Effector memory CD4-positive, alpha-beta T cell (primary cell): ENCODE measurements at regions not wholly inside any gene's neighbourhood (a gene's known extent, or its start where the extent isn't known, plus 50 kb on each side); places are given as distances from the start of the nearest gene placed in this dataset.

Source experiments
- DNase-seq, 3 donors: peaks; one replicate each; pipeline ENCODE4 v3.0.0-alpha.2; 2020
- H3K27ac ChIP-seq: 2 replicates; pipeline ENCODE4 v1.7.0; 2013; ENCODE audit warnings: mild to moderate bottlenecking, low read length, moderate library complexity; ENCODE audit not compliant: insufficient read depth, poor library complexity, severe bottlenecking
- H3K27me3 ChIP-seq: replicated peaks from 2 replicates; pipeline ENCODE4 v1.7.0; 2013; ENCODE audit warnings: mild to moderate bottlenecking, low read length; ENCODE audit not compliant: insufficient read depth, control insufficient read depth, poor library complexity, severe bottlenecking
- H3K36me3 ChIP-seq: 2 replicates; pipeline ENCODE4 v1.7.0; 2013; ENCODE audit warnings: mild to moderate bottlenecking, low read length, moderate library complexity; ENCODE audit not compliant: control insufficient read depth, insufficient read depth
- H3K4me1 ChIP-seq: 2 replicates; pipeline ENCODE4 v1.7.0; 2013; ENCODE audit warnings: low read length, mild to moderate bottlenecking; ENCODE audit not compliant: control insufficient read depth, insufficient read depth, poor library complexity, severe bottlenecking
- H3K4me3 ChIP-seq: 2 replicates; pipeline ENCODE4 v1.7.0; 2013; ENCODE audit warnings: low read length, low read depth, mild to moderate bottlenecking; ENCODE audit not compliant: insufficient read depth, poor library complexity, severe bottlenecking
- H3K9me3 ChIP-seq: 2 replicates; pipeline ENCODE4 v1.7.0; 2013; ENCODE audit warnings: mild to moderate bottlenecking, low read length, moderate library complexity; ENCODE audit not compliant: control insufficient read depth

DNA sequence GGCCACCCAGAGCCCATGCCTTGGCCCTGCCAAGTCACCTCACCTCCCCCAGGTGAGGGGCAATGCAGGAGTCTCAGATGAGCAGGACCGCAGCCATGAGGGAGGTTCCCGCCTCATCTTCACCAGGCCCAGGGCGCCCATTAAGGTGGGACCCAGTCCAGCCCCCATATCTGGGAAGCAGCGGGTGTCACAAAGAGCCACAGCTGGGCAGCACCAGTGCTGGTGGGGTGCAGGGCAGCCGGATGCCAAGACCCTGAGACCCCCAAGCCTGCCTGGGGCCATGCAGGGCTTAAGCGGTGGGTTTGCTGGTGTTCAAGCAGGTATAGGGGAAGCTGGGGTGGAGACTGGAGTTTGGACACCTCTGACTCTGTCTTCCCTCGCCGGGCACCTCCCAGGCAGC, 237.8 kb upstream of the GSE1 start:
- Histone ChIP-seq H3K4me1 (no peaks in the 10 kb centered on the region), H3K27me3 (no peaks in the 10 kb centered on the region), H3K4me3 (no peak overlapping the region)

DNA sequence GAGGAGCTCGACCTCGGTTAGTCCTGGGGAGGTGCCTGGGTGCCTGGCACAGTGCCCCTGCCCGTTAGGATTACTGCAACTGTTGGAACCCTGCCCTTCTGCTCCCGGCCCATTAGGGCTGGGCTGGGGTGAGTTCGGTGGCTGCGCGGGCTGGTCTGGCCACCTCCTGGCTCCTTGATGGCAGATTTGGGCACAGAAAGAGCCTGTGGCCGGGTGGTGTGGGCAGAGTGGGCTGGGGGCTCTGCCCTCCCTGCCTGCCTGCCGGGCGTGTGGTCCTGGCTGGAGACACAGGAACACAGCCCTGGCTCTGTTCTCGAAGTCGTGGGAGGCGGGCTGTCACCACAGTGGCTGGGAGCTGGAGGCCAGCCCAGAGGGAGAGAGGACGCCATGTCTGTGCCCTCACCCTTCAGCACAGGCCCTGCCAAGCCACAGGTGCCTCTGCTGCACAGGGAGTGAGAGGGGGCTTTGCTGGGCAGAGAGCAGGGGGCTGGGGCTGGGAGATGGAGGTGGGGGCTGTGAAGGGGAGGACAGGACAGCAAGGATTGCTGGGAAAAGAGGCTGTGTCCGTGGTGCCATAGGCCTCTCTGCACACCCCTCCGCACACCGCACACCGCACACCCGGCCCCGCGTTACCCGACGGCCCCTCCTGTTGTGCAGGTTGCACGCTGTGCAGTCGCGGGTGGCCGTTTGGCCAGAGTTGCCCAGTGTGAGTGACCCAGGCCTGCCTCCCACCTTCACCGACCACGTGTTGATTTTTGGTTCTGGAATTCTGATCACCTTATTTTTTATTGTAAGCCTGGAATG, 236.6 kb upstream of the GSE1 start:
- no peaks in the 10 kb centered on the region for H3K36me3 ChIP-seq
- no peak for DNase-seq
- H3K4me3 ChIP-seq: no peak overlapping the region
- no peaks in the 10 kb centered on the region for H3K9me3 ChIP-seq
- H3K4me1 ChIP-seq: no peaks in the 10 kb centered on the region
- no peaks in the 10 kb centered on the region for H3K27me3 ChIP-seq
- H3K27ac ChIP-seq: no peak overlapping the region

More for the DNA sequence above, 237.8 kb upstream of the GSE1 start:
- H3K9me3 ChIP-seq: no peaks in the 10 kb centered on the region
- no peak overlapping the region for H3K27ac ChIP-seq
- H3K36me3 ChIP-seq: no peaks in the 10 kb centered on the region
- no peak for DNase-seq

DNA sequence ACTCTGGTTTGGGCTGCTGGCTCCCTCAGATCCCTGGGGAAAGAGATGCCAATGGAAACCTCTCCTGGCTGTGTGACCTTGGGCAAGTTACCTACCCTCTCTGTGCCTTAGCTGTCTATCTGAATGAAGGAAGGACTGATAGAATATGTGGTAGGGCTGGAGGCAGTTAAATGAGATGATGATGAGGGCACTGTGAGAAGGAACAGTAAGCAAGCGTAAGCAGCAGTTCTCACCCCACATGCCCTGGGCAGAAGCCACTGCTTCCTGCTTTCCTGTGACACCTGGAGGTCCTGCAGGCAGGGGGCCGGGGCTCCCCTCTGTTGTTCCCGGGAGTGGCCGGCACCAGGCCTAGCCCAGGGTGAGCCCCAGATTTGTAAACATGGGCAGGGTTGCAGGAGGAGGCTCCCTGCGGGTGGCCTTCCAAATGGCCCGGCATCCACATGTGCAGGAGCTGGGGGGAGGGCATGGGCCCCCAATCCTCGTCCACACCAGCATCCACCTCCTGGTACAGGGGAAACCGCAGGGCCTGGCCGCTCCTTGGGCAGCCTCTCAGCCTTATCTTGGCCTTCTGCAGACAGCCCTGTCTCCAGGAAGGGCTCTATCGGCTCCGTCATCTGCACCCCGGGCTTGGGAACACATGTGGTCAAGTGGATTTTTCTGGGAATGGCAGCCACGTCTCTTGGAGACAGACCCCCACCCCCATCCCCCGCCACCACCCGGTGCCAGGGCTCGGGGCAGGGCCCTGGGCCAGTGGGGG, 235.6 kb upstream of the GSE1 start:
- no peaks in the 10 kb centered on the region for H3K27me3 ChIP-seq
- H3K4me1 ChIP-seq: no peaks in the 10 kb centered on the region
- H3K36me3 ChIP-seq: no peaks in the 10 kb centered on the region
- H3K27ac ChIP-seq: no peak overlapping the region
- no peaks in the 10 kb centered on the region for H3K9me3 ChIP-seq
- no peak overlapping the region for H3K4me3 ChIP-seq
- DNase-seq: no peak

DNA sequence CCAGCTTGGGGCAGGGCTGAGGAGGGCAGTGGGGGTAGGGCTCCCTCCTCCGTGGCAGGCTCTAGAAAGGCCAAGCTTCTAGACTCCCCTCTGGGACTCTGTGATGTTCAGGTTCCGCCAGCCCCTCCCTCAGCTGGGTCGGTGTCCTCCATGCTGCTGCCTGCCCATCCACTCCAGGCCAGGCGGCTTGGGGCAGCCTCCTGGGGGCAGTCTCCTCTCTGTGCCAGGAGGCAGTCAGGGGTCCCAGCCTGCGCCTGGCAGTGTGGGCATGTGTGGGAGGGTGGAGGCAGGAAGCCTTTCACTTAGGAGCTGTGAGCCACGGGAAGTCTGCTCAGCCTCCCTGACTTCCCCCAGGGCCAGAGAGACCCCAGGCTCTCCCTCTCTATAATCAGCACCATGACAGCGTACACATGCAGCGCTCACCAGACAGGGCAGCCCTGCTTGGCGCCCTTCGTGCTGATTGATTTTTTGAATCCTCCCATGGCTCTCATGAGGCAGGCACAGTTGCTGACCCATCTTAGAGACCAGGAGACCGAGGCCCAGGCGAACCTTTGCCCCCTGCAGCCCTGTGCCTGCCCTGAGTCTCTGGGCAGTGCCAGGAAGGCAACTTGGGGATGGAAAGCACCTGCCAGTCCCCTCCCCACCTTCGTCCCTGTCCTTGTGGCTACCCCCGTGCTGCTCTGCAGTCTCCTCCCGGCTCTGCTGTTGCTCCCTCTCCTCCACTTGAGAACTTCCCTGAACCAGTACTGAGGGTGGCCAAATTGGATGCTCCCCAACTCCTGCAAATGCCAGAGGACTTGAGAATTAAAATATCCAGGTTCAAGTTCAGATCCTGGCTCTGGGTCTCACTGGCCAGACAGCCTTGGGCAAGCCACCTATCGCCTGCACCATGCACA, 234.7 kb upstream of the GSE1 start:
- Histone ChIP-seq H3K4me1 (no peaks in the 10 kb centered on the region), H3K27ac (no peak overlapping the region), H3K36me3 (no peaks in the 10 kb centered on the region), H3K4me3 (no peak overlapping the region), H3K9me3 (no peaks in the 10 kb centered on the region), H3K27me3 (no peaks in the 10 kb centered on the region)
- DNase-seq: no peak

DNA sequence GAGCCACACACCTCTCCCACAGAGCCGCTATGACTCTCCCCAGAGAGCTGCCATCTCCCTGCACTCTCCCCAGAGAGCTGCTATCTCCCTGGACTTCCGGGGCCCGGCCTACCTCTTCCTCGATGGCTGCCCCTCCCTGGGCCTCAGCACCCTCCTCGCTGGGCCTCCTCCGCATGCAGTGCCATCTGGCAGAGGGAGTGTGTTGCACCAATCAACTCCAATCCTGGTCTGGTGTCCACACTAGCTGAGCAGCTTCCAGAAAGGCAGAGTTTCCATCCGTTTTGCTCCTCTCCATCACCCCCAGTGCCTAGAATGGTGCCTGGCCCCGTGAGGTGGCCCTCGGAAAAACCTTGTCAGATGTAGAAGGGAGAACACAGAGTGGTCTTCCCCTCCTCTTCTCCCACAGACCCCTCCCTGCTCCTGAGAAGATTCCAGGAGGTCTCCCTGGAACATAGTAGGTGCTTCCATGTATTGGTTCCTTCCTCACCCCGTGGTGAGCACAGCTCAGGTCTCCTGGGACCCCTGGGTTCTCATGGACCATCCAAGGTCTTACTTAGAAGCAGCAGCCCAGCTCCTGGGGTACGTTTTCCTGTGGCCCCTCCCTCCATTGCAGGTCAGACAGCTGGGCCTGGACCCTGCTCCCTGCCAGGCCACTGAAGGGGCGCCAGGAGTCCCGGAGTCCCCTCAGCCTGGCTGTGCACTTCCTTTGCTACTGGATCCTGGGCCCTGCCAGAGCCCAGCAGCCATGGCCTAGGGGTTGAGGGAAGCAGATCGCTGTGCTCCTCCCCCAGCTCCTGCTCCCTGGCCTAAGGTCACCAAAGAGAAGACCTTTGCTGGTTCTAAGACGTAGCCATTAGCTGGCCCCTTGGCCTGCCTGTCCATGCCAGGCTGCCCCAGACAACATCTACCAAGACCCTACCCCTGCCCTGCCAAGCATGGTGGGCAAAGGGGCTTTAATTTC, 233.8 kb upstream of the GSE1 start:
- no peaks in the 10 kb centered on the region for H3K36me3 ChIP-seq
- H3K9me3 ChIP-seq: no peaks in the 10 kb centered on the region
- no peak for DNase-seq
- H3K4me1 ChIP-seq: no peaks in the 10 kb centered on the region
- no peak overlapping the region for H3K27ac ChIP-seq
- H3K4me3 ChIP-seq: no peak overlapping the region
- no peaks in the 10 kb centered on the region for H3K27me3 ChIP-seq

DNA sequence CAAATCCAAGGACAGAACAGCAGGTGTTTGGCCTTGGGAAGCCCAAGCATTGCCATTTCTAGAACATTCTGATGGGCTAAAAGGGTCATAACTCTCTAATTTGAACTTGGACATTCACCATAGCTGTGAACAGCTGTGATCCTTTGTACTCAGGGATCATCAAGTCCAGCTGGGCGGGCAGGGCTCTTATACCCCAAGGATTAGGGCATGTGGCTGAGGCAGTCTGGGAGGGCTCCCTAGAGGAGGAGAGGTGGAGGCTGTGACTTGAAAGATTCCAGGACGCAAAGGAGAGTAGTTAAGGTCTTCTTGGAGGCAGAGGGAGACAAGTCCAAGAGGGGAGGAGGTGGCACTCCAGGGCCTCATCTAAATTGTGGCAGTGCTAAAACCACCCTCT, 233.1 kb upstream of the GSE1 start:
- Histone ChIP-seq H3K4me1 (no peaks in the 10 kb centered on the region), H3K36me3 (no peaks in the 10 kb centered on the region), H3K9me3 (no peaks in the 10 kb centered on the region), H3K27me3 (peaks cover 3% of the 10 kb centered on the region), H3K4me3 (no peak overlapping the region), H3K27ac (no peak overlapping the region)
- DNase-seq: no peak

DNA sequence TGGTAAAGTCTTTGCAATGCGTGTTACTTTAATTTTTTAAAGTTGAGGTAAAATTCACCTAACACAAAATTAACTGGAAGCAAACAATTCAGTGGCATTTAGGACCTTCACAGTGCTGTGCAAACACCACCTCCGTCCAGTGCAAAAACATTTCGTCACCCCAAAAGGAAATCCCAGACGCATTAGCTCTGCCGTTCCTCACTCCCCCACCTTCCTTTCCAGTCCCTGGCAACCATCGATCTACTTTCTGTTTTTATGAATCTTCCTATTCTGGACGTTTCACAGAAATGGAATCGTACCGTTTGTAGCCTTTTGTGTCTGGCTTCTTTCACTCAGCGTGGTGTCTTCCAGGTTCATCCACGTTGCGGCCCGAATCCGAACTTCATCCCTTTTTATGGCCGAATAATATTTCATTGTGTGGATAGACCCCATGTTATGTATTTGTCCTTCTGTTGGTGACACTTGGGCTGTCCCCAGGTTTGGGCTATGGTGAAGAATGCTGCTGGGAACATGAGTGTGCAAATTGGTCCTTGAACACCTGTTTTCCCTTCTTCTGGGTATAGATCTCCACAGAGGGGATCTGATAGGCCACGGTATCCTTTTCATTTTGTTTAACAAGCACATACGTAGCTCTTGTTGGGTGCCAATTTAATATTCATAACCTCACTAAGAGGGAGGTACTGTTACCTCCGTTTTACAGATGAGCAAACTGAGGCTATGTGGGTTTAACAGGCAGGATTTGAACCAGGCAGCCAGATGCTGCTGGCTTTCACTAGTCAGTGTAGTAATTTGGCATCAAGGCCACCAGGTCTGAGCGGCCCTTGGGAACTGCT, 232.0 kb upstream of the GSE1 start:
- Histone ChIP-seq H3K36me3 (no peaks in the 10 kb centered on the region), H3K4me3 (no peak overlapping the region), H3K27ac (no peak overlapping the region), H3K4me1 (no peaks in the 10 kb centered on the region), H3K9me3 (no peaks in the 10 kb centered on the region), H3K27me3 (peaks cover 3% of the 10 kb centered on the region)
- no peak for DNase-seq

DNA sequence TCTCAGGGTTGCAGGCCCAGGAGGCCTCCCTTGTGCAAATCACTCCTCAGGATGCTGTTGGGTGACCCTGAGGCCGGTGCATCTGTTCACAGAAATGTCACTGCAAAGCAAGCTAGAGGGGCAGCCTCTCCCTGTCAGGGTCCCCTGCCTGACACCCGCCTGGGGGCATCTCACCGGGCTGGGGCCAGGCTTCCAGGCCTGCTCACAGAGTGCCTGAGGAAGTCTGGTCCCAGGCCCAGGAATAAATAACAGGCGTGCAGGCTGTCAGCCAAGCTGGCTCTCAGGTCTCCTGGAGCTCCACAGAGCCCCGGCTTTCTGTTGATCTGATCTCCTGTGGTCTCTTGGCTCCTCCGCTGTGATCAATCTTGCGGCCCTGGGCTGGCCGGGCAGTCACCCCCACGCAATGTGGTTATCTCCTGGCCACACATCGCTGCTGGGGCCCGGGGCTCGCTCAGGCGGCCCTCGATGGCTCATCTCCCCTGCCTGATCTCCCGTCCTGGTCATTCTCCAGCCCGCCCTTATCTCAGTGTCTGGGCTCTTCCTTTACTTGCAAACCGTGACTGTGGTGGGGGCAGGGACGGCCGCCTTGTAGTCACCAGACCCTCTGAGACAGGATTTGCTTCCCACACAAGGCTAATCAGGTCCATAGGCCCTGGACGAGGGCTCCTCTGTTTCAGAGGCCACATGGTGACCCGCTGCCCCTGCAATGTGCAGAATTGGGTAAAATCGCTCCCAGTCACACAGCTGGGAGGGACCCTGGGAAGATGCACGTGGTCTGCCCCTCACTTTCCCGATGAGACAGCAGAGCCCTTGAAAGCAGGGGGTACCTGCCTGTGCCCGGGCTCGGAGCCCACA, 231.2 kb upstream of the GSE1 start:
- Histone ChIP-seq H3K4me1 (no peaks in the 10 kb centered on the region), H3K9me3 (no peaks in the 10 kb centered on the region), H3K36me3 (no peaks in the 10 kb centered on the region), H3K27me3 (peaks cover 3% of the 10 kb centered on the region), H3K4me3 (no peak overlapping the region), H3K27ac (no peak overlapping the region)
- no peak for DNase-seq
